ENCODE measurements at regions not wholly inside any gene's neighbourhood (a gene's known extent, or its start where the extent isn't known, plus 50 kb on each side); places are given as distances from the start of the nearest gene placed in this dataset.

DNA sequence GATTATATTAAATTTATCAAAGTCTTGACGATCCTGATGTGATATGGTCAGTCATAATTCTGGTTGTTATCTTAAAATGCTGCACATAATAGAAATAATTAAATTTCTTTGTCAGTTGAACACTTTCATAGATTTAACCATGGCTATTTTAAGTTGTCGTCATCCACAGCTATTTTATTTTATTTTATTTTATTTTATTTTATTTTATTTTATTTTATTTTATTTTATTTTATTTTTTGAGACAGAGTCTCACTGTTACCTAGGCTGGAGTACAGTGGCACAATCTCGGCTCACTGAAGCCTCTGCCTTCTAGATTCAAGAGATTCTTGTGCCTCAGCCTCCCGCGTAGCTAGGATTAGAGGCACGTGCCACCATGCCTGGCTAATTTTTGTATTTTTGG, 90.5 kb upstream of the KCNK12 start:
- TF ChIP-seq, protein P1, sequence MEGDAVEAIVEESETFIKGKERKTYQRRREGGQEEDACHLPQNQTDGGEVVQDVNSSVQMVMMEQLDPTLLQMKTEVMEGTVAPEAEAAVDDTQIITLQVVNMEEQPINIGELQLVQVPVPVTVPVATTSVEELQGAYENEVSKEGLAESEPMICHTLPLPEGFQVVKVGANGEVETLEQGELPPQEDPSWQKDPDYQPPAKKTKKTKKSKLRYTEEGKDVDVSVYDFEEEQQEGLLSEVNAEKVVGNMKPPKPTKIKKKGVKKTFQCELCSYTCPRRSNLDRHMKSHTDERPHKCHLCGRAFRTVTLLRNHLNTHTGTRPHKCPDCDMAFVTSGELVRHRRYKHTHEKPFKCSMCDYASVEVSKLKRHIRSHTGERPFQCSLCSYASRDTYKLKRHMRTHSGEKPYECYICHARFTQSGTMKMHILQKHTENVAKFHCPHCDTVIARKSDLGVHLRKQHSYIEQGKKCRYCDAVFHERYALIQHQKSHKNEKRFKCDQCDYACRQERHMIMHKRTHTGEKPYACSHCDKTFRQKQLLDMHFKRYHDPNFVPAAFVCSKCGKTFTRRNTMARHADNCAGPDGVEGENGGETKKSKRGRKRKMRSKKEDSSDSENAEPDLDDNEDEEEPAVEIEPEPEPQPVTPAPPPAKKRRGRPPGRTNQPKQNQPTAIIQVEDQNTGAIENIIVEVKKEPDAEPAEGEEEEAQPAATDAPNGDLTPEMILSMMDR (IDR thresholded peaks at IDR 0.05), result no peak
- TF ChIP-seq POLR2A (IDR thresholded peaks at IDR 0.05), result no peak
